ENCODE measurements at regions not wholly inside any gene's neighbourhood (a gene's known extent, or its start where the extent isn't known, plus 50 kb on each side); places are given as distances from the start of the nearest gene placed in this dataset.

GRCh38 chr9:80592413-80592812 is 1020.6 kb downstream of the TLE4 start:
- Histone ChIP-seq H2BK15ac (ENCODE audit: low read depth, low read length) (no peak overlapping the region), H2BK120ac (ENCODE audit: low read depth, low read length, poor library complexity, severe bottlenecking) (no peak overlapping the region), H3K27me3 (ENCODE audit: insufficient read depth, low read length) (no peaks in the 10 kb centered on the region), H4K20me1 (ENCODE audit: control insufficient read depth, insufficient read depth, insufficient read length) (no peaks in the 10 kb centered on the region), H4K91ac (ENCODE audit: insufficient read length, low read depth, low read length) (no peak overlapping the region), H3K23ac (ENCODE audit: insufficient read length, low read depth, low read length) (no peak overlapping the region), H3K4ac (ENCODE audit: low read depth, low read length) (no peak overlapping the region), H3K27ac (ENCODE audit: insufficient read length, low read depth, low read length) (no peak overlapping the region), H2BK20ac (ENCODE audit: low read depth, low read length, poor library complexity, severe bottlenecking) (no peak overlapping the region), H3K23me2 (ENCODE audit: insufficient read length, low read depth, low read length, poor library complexity, severe bottlenecking) (no peaks in the 10 kb centered on the region), H3T11ph (ENCODE audit: low read length) (no peak overlapping the region), H4K5ac (ENCODE audit: insufficient read length, low read depth, low read length) (no peak overlapping the region), H4K8ac (replicated peaks; ENCODE audit: insufficient read length, low read depth, low read length) (no peak overlapping the region), H3K79me2 (ENCODE audit: insufficient read depth, low read length) (no peaks in the 10 kb centered on the region), H3K4me1 (ENCODE audit: insufficient read depth, low read length) (peaks cover 2% of the 10 kb centered on the region; the same call in 1 of the 2 replicates), H3K56ac (ENCODE audit: insufficient read length, low read depth, low read length) (no peak overlapping the region), H2BK12ac (ENCODE audit: insufficient read length, low read depth, low read length) (no peak overlapping the region), H2AK5ac (ENCODE audit: insufficient read length, low read length) (no peak overlapping the region), H3K18ac (ENCODE audit: insufficient read length, low read depth, low read length) (no peak overlapping the region), H3K9ac (ENCODE audit: extremely low read depth, insufficient read length, low read length) (no peak overlapping the region), H3K14ac (ENCODE audit: insufficient read depth, low read length) (no peak overlapping the region), H2AFZ (ENCODE audit: low read length) (no peak overlapping the region), H3K9me3 (ENCODE audit: control insufficient read depth, low read depth, low read length) (no peaks in the 10 kb centered on the region), H2BK5ac (ENCODE audit: insufficient read length, low read length) (no peak overlapping the region), H3K79me1 (ENCODE audit: insufficient read depth, low read depth, low read length, poor library complexity, severe bottlenecking) (no peaks in the 10 kb centered on the region), H3K4me2 (ENCODE audit: insufficient read depth, insufficient read length, low read length) (no peak overlapping the region)
- Mint-ChIP-seq H3K36me3 (ENCODE audit: insufficient read depth in 1 of 3, low read depth in 3 of 3) (peaks cover 0 to 7% (median 1%) of the 10 kb centered on the region in 3 experiments; a peak in 5 of 7 replicates), H3K27ac (no peak overlapping the region), H3K9me3 (peaks cover 11 to 14% of the 10 kb centered on the region in 2 experiments), H3K27me3 (ENCODE audit: low read depth) (no peaks in the 10 kb centered on the region), H3K4me1 (peaks cover 5 to 9% of the 10 kb centered on the region in 2 experiments), H3K4me3 (no peak overlapping the region)
- TF ChIP-seq CTCF (conservative IDR thresholded peaks at IDR 0.05): no peak
- no peak for DNase-seq

Data from H9 (cell line).